Left ventricle myocardium inferior (tissue), 1 donor: ENCODE measurements at regions not wholly inside any gene's neighbourhood (a gene's known extent, or its start where the extent isn't known, plus 50 kb on each side); places are given as distances from the start of the nearest gene placed in this dataset.

Source experiments
- DNase-seq: peaks from one replicate; pipeline ENCODE4 v3.0.0-alpha.2; 2020
- H3K27ac ChIP-seq: fragments of 200-600 bp; replicated peaks from 2 replicates; pipeline ENCODE4 v1.8.0; 2021
- H3K27me3 ChIP-seq: fragments of 200-600 bp; 2 replicates; pipeline ENCODE4 v1.8.0; 2021; ENCODE audit warnings: low read depth
- H3K36me3 ChIP-seq: fragments of 200-600 bp; 2 replicates; pipeline ENCODE4 v1.8.0; 2021
- H3K4me1 ChIP-seq: fragments of 200-600 bp; 2 replicates; pipeline ENCODE4 v1.8.0; 2021
- H3K4me3 ChIP-seq: fragments of 200-600 bp; 2 replicates; pipeline ENCODE4 v1.8.0; 2021; ENCODE audit warnings: mild to moderate bottlenecking, moderate library complexity
- H3K9me3 ChIP-seq: fragments of 200-600 bp; replicated peaks from 2 replicates; pipeline ENCODE4 v1.8.0; 2021
- intact Hi-C: fragments of 100-400 bp; cut with micrococcal nuclease; formaldehyde crosslinking; loops from one replicate; pipeline ENCODE4 v1.11.0; 2022
- TF ChIP-seq, protein P1 (sequence below): fragments of 200-600 bp; IDR thresholded peaks from 2 replicates; pipeline ENCODE4 v1.8.0; 2021; ENCODE audit warnings: antibody characterized with exemption, mild to moderate bottlenecking, borderline replicate concordance
- donor health status: DM: no; HTN: yes; CAD: no; lungs with severe emphysema.

DNA sequence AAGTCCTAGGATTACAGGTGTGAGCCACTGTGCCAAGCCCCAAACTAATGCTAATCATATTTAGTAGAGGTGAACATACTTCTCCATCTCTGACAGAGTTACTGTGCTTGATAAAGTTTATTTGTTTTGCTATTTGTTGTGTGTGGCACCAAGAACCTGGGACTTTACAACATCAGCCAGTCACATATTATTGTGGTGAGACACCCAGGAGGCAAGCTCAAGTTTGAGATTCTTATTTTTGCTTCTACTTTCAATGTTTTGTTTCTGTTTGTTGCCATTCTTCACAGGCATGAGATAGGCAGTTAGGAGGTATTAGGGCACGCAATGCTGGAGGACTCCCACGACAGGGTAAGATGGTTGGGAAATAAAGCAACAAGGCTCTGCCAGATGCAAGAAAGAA lies 346.6 kb downstream of the RPS4Y2 start:
- H3K4me3 ChIP-seq, result no peak overlapping the region
- no peak overlapping the region for H3K27ac ChIP-seq
- no peaks in the 10 kb centered on the region for H3K36me3 ChIP-seq
- H3K9me3 ChIP-seq, result no peaks in the 10 kb centered on the region
- intact Hi-C loops, result no loop called here
- DNase-seq, result no peak
- H3K4me1 ChIP-seq, result no peaks in the 10 kb centered on the region
- TF ChIP-seq, protein P1, sequence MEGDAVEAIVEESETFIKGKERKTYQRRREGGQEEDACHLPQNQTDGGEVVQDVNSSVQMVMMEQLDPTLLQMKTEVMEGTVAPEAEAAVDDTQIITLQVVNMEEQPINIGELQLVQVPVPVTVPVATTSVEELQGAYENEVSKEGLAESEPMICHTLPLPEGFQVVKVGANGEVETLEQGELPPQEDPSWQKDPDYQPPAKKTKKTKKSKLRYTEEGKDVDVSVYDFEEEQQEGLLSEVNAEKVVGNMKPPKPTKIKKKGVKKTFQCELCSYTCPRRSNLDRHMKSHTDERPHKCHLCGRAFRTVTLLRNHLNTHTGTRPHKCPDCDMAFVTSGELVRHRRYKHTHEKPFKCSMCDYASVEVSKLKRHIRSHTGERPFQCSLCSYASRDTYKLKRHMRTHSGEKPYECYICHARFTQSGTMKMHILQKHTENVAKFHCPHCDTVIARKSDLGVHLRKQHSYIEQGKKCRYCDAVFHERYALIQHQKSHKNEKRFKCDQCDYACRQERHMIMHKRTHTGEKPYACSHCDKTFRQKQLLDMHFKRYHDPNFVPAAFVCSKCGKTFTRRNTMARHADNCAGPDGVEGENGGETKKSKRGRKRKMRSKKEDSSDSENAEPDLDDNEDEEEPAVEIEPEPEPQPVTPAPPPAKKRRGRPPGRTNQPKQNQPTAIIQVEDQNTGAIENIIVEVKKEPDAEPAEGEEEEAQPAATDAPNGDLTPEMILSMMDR, result no peak
- no peaks in the 10 kb centered on the region for H3K27me3 ChIP-seq

DNA sequence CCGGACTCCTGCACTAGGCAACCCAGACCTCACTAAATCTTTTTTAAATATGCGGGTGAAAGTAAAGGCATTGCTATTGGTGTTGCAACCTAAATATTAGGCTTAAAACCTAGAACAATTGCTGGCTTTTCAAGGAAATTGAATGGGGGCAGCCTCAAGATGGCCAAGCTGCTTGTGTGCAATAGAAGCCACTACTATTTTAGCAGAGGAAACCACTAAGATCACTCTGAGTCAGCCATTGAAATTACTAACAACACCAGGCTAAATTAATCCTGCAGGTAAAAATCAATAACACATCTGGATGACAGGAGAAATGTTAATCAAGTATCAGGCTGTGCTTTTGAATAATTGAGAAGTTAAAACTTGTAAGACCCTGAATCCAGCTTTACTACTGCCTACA lies 348.0 kb downstream of the RPS4Y2 start:
- no peaks in the 10 kb centered on the region for H3K36me3 ChIP-seq
- no peaks in the 10 kb centered on the region for H3K4me1 ChIP-seq
- DNase-seq, result no peak
- TF ChIP-seq, protein P1, result no peak
- no peak overlapping the region for H3K27ac ChIP-seq
- H3K4me3 ChIP-seq, result no peak overlapping the region
- intact Hi-C loops, result no loop called here
- H3K27me3 ChIP-seq, result no peaks in the 10 kb centered on the region
- H3K9me3 ChIP-seq, result no peaks in the 10 kb centered on the region

DNA sequence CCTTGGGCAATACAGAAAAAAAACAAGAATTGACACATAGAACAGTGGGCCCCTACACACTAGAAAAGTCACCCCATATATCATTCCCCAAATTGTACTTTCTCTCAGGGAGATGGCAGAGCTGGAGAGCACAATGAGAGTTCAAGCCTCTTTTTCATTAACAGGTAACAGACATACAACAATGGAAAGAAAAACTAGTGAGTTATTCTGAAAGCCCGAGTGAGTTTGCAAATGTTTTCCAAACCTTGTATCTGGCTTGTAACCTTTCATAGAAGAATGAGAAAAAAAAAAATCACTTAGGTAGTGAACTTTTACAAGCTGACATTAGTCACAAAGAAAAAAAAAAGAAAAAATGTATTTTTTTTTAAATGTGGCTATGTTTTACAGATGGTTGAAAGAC lies 349.6 kb downstream of the RPS4Y2 start:
- Histone ChIP-seq H3K4me1 (no peaks in the 10 kb centered on the region), H3K27me3 (no peaks in the 10 kb centered on the region), H3K27ac (no peak overlapping the region), H3K9me3 (no peaks in the 10 kb centered on the region), H3K36me3 (no peaks in the 10 kb centered on the region), H3K4me3 (no peak overlapping the region)
- TF ChIP-seq, protein P1, result no peak
- DNase-seq, result no peak
- intact Hi-C loops, result no loop called here

DNA sequence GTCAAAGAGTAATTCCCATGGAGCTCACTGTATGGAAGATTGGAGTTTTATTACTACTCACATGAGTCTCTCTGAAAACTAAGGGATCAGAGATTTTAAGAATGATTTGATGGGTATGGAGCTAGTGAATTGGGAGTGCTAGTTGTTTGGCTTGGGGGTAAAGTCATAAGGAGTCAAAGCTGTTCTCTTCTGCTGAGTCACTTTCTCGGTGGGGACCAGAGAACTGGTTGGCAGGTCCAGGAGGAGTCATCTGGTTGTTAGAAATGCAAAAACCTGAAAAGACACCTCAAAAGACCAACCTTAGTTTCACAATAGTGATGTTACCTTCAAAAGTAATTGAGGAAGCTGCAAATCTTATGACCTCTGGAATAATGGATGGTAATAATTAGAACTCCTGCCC lies 355.4 kb downstream of the RPS4Y2 start:
- Histone ChIP-seq H3K4me3 (no peak overlapping the region), H3K4me1 (no peaks in the 10 kb centered on the region), H3K36me3 (no peaks in the 10 kb centered on the region), H3K9me3 (no peaks in the 10 kb centered on the region), H3K27me3 (no peaks in the 10 kb centered on the region), H3K27ac (no peak overlapping the region)
- TF ChIP-seq, protein P1, result no peak
- intact Hi-C loops, result no loop called here
- no peak for DNase-seq

DNA sequence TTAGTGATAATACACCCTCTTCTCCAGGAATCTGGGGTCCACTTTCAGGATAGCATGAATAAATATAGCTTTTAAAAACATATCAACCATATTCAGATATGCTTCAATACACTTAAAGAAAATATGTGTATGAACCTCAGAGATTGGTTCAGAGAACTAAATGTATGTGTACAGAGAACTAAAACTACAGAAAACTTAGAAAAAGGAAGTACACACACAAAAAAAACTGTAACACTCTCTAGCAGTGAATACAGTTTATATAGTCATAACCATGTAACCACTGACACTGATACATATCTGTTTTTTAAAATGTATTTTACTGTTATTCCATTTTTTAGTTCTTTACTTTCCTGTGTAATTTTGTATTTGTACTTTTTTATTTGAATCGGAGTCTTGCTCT lies 365.2 kb downstream of the RPS4Y2 start:
- no peak for DNase-seq
- intact Hi-C loops, result no loop called here
- TF ChIP-seq, protein P1, result no peak
- no peak overlapping the region for H3K27ac ChIP-seq
- no peaks in the 10 kb centered on the region for H3K4me1 ChIP-seq
- H3K9me3 ChIP-seq, result no peaks in the 10 kb centered on the region
- H3K4me3 ChIP-seq, result no peak overlapping the region
- H3K27me3 ChIP-seq, result no peaks in the 10 kb centered on the region
- H3K36me3 ChIP-seq, result no peaks in the 10 kb centered on the region

DNA sequence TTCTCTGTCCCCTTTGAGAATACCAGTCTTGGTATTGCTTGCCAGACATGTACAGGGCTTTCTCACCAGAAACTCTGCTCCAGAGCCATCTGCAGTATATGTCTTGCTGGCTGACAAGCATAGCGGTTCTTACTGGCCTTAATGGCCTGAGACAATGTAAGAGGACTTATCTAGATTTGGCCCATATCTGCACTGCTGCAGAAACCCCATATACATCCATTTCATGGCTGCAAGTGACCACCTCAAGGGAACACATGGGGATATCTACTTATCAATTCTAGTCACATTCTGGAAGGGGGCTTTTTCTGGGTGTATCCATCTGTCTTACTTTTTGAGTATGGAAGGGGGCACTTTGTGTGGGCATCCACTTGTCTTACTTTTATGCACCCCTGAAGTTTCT lies 375.5 kb upstream of the RBMY1B start:
- H3K27ac ChIP-seq, result no peak overlapping the region
- no peaks in the 10 kb centered on the region for H3K9me3 ChIP-seq
- no peaks in the 10 kb centered on the region for H3K36me3 ChIP-seq
- no peak overlapping the region for H3K4me3 ChIP-seq
- TF ChIP-seq, protein P1, result no peak
- no peaks in the 10 kb centered on the region for H3K27me3 ChIP-seq
- no peak for DNase-seq
- H3K4me1 ChIP-seq, result no peaks in the 10 kb centered on the region
- intact Hi-C loops, result no loop called here
